ENCODE measurements at regions not wholly inside any gene's neighbourhood (a gene's known extent, or its start where the extent isn't known, plus 50 kb on each side); places are given as distances from the start of the nearest gene placed in this dataset.

DNA sequence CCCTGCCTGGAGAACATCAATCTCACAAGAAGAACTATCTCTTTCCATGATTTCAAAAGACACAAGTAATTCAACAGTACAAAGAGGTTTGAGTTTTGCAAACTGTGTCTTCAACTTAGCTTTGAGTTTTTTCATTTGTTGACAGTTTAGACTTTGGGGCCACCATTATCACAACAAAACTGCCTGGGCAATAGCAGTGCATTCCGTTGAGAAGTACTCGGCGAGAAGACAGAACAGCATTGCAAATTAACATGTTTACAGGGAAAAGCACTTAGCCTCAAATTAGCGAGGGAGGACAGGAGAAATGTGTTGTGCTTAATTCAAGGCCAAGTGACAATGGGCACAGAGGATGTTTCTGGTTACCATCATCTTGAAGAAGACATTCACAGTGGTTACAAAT is 133.2 kb upstream of the MPPED2 start:
- no peak for ATAC-seq
- POLR2A ChIA-PET, result no interaction called here
- no peak for FAIRE-seq

DNA sequence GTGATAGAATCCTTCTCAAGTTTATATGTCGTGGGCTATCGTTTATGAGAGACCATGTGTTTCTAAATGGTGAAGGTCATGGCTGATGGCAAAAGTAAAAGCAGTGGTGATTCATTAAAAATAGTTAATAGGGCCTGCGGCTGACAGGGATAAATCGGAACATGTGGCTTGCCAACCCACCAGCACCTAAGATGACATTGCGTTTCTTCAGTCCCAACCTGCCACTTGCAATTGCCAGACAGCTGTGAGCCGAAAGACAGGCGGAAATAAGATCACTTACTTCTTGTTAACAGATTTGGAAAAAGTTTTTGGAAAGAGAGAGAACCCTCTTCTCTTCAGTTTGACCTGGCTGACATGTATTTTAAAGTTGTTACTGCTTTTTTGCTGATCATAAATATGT is 131.5 kb upstream of the MPPED2 start:
- POLR2A ChIA-PET, result no interaction called here
- FAIRE-seq (no peak), DNase-seq (ENCODE audit: low read depth, low spot score) (no peak), ATAC-seq (no peak)
- WGBS (ENCODE audit: insufficient coverage, insufficient replicate concordance, low lambda C conversion rate, missing lambda C conversion rate), result 49% methylated on average over 7 of the region's 7 CpGs
- in situ Hi-C loops (cut with MboI), result no loop called here
- H2AFZ ChIP-seq (ENCODE audit: control insufficient read depth, low read depth, low read length), result no peak overlapping the region
- RAD21 ChIA-PET (ENCODE audit: unreplicated experiment), result no interaction called here
- H3K27me3 ChIP-seq (replicated peaks in 1 of 2; ENCODE audit: control insufficient read depth in 2 of 2, insufficient read depth in 2 of 2, low read length in 1 of 2), result no peaks in the 10 kb centered on the region
- no peaks in the 10 kb centered on the region for H4K20me1 ChIP-seq (ENCODE audit: control insufficient read depth, insufficient read depth)
- BruUV-seq (replicated peaks), result no TSS peak
- no peaks in the 10 kb centered on the region for H3K79me2 ChIP-seq (ENCODE audit: control insufficient read depth, insufficient read depth, low read length)
- no peak overlapping the region for H3K27ac ChIP-seq (ENCODE audit: control insufficient read depth, insufficient read depth)
- no peak overlapping the region for H3K4me3 ChIP-seq
- no peaks in the 10 kb centered on the region for H3K36me3 ChIP-seq (ENCODE audit: control insufficient read depth in 2 of 2, insufficient read depth in 2 of 2, low read length in 1 of 2)
- no peak overlapping the region for H3K4me2 ChIP-seq (ENCODE audit: control insufficient read depth, insufficient read depth)
- H3K9me3 ChIP-seq (replicated peaks; ENCODE audit: control insufficient read depth, insufficient read depth, low read length), result no peaks in the 10 kb centered on the region
- no peak overlapping the region for H3K9ac ChIP-seq (ENCODE audit: control insufficient read depth, insufficient read depth, low read length)
- H3K4me1 ChIP-seq (ENCODE audit: control insufficient read depth, insufficient read depth, low read length), result no peaks in the 10 kb centered on the region
- CTCF ChIA-PET, result no interaction called here
- intact Hi-C loops (cut with micrococcal nuclease; ENCODE audit: unreplicated experiment), result no loop called here
- SMC1A ChIA-PET (ENCODE audit: uncharacterized antibody, unreplicated experiment), result no interaction called here
- TF ChIP-seq CHD4 (IDR thresholded peaks at IDR 0.05), result no peak
- TF ChIP-seq NFIC (IDR thresholded peaks at IDR 0.05; ENCODE audit: low read depth, low read length), result no peak
- no peak for TF ChIP-seq MYC (IDR thresholded peaks at IDR 0.05; ENCODE audit: insufficient read depth, insufficient read length, insufficient replicate concordance, low read length, severe bottlenecking)
- no peak for TF ChIP-seq MXI1 (IDR thresholded peaks at IDR 0.05; ENCODE audit: low read depth, low read length)
- TF ChIP-seq SMAD5 (IDR thresholded peaks at IDR 0.05; ENCODE audit: low read depth), result no peak
- no peak for TF ChIP-seq SP1 (IDR thresholded peaks at IDR 0.05; ENCODE audit: low read depth, low read length)
- TF ChIP-seq, protein P1, sequence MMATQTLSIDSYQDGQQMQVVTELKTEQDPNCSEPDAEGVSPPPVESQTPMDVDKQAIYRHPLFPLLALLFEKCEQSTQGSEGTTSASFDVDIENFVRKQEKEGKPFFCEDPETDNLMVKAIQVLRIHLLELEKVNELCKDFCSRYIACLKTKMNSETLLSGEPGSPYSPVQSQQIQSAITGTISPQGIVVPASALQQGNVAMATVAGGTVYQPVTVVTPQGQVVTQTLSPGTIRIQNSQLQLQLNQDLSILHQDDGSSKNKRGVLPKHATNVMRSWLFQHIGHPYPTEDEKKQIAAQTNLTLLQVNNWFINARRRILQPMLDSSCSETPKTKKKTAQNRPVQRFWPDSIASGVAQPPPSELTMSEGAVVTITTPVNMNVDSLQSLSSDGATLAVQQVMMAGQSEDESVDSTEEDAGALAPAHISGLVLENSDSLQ (IDR thresholded peaks at IDR 0.05), result no peak
- no peak for TF ChIP-seq KDM1A (IDR thresholded peaks at IDR 0.05; ENCODE audit: borderline replicate concordance)
- TF ChIP-seq SMARCA5 (IDR thresholded peaks at IDR 0.05), result no peak
- no peak for TF ChIP-seq PAX5 (IDR thresholded peaks at IDR 0.05; ENCODE audit: borderline replicate concordance, low read depth, low read length)
- no peak for TF ChIP-seq RAD51 (IDR thresholded peaks at IDR 0.05)
- TF ChIP-seq, protein P2, sequence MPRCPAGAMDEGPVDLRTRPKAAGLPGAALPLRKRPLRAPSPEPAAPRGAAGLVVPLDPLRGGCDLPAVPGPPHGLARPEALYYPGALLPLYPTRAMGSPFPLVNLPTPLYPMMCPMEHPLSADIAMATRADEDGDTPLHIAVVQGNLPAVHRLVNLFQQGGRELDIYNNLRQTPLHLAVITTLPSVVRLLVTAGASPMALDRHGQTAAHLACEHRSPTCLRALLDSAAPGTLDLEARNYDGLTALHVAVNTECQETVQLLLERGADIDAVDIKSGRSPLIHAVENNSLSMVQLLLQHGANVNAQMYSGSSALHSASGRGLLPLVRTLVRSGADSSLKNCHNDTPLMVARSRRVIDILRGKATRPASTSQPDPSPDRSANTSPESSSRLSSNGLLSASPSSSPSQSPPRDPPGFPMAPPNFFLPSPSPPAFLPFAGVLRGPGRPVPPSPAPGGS (IDR thresholded peaks at IDR 0.05; ENCODE audit: borderline replicate concordance, insufficient read depth, low read depth, low read length, poor library complexity, severe bottlenecking), result no peak
- no peak for TF ChIP-seq EP300 (IDR thresholded peaks at IDR 0.05; ENCODE audit: borderline replicate concordance in 1 of 2, control insufficient read depth in 1 of 2, low read depth in 2 of 2, low read length in 2 of 2)

More for the DNA sequence above, 133.2 kb upstream of the MPPED2 start:
- SMC1A ChIA-PET (ENCODE audit: uncharacterized antibody, unreplicated experiment), result no interaction called here
- 5% methylated on average over 4 of the region's 4 CpGs for WGBS (ENCODE audit: insufficient coverage, insufficient replicate concordance, low lambda C conversion rate, missing lambda C conversion rate)
- BruUV-seq (replicated peaks), result no TSS peak
- TF ChIP-seq ZNF622 (IDR thresholded peaks at IDR 0.05) (no peak), ZNF207 (IDR thresholded peaks at IDR 0.05; ENCODE audit: borderline replicate concordance) (no peak), EZH2 (IDR thresholded peaks at IDR 0.05; ENCODE audit: borderline replicate concordance, control insufficient read depth, low read depth, low read length) (no peak), SIN3A (IDR thresholded peaks at IDR 0.05; ENCODE audit: low read depth, low read length) (no peak), SMAD1 (IDR thresholded peaks at IDR 0.05; ENCODE audit: low read depth, partially characterized antibody) (no peak), ETV6 (conservative IDR thresholded peaks at IDR 0.05 in 1 of 2, IDR thresholded peaks at IDR 0.05 in 1 of 2; ENCODE audit: borderline replicate concordance in 1 of 2, low read depth in 1 of 2) (no peak), GATAD2B (conservative IDR thresholded peaks at IDR 0.05; ENCODE audit: low read depth) (no peak), FOXK2 (IDR thresholded peaks at IDR 0.05) (no peak), SP1 (IDR thresholded peaks at IDR 0.05; ENCODE audit: low read depth, low read length) (no peak), EED (IDR thresholded peaks at IDR 0.05; ENCODE audit: low read depth) (no peak), JUNB (IDR thresholded peaks at IDR 0.05) (no peak), WRNIP1 (IDR thresholded peaks at IDR 0.05; ENCODE audit: borderline replicate concordance, low read depth, low read length) (no peak), RUNX3 (IDR thresholded peaks at IDR 0.05; ENCODE audit: low read length) (no peak), LARP7 (IDR thresholded peaks at IDR 0.05) (no peak), CHD2 (IDR thresholded peaks at IDR 0.05; ENCODE audit: borderline replicate concordance, low read depth, low read length) (no peak)
- CTCF ChIA-PET, result no interaction called here
- Histone ChIP-seq H3K27me3 (replicated peaks in 1 of 2; ENCODE audit: control insufficient read depth in 2 of 2, insufficient read depth in 2 of 2, low read length in 1 of 2) (no peaks in the 10 kb centered on the region), H3K36me3 (ENCODE audit: control insufficient read depth in 2 of 2, insufficient read depth in 2 of 2, low read length in 1 of 2) (no peaks in the 10 kb centered on the region), H3K4me2 (ENCODE audit: control insufficient read depth, insufficient read depth) (no peak overlapping the region), H3K9me3 (replicated peaks; ENCODE audit: control insufficient read depth, insufficient read depth, low read length) (no peaks in the 10 kb centered on the region), H4K20me1 (ENCODE audit: control insufficient read depth, insufficient read depth) (no peaks in the 10 kb centered on the region), H3K9ac (ENCODE audit: control insufficient read depth, insufficient read depth, low read length) (no peak overlapping the region), H3K4me1 (ENCODE audit: control insufficient read depth, insufficient read depth, low read length) (no peaks in the 10 kb centered on the region), H2AFZ (ENCODE audit: control insufficient read depth, low read depth, low read length) (no peak overlapping the region), H3K4me3 (no peak overlapping the region), H3K27ac (ENCODE audit: control insufficient read depth, insufficient read depth) (no peak overlapping the region), H3K79me2 (ENCODE audit: control insufficient read depth, insufficient read depth, low read length) (no peaks in the 10 kb centered on the region)
- intact Hi-C loops (cut with micrococcal nuclease; ENCODE audit: unreplicated experiment) (no loop called here), in situ Hi-C loops (cut with MboI) (no loop called here)
- RAD21 ChIA-PET (ENCODE audit: unreplicated experiment), result no interaction called here
- no peak for DNase-seq (ENCODE audit: low read depth, low spot score)

Measured in GM12878 (cell line).